Type B pancreatic cell (in vitro differentiated cells): ENCODE measurements at regions not wholly inside any gene's neighbourhood (a gene's known extent, or its start where the extent isn't known, plus 50 kb on each side); places are given as distances from the start of the nearest gene placed in this dataset.

Experiments
- DNase-seq: peaks from one replicate; pipeline ENCODE4 v3.0.0; 2021; ENCODE audit warnings: mixed read lengths; ENCODE audit not compliant: unreplicated experiment; ENCODE audit errors: extremely low spot score
- H3K27ac Mint-ChIP-seq: 2 replicates; pipeline ENCODE4 v1.8.0; 2021; ENCODE audit warnings: mild to moderate bottlenecking, mixed read lengths
- H3K27me3 Mint-ChIP-seq: 2 replicates; pipeline ENCODE4 v1.8.0; 2021; ENCODE audit warnings: mixed read lengths
- H3K36me3 Mint-ChIP-seq: 2 replicates; pipeline ENCODE4 v1.8.0; 2021; ENCODE audit warnings: mixed read lengths
- H3K4me1 Mint-ChIP-seq: one replicate; pipeline ENCODE4 v1.8.0; 2021; ENCODE audit warnings: mixed read lengths; ENCODE audit not compliant: unreplicated experiment
- H3K4me3 Mint-ChIP-seq: 2 replicates; pipeline ENCODE4 v1.8.0; 2021; ENCODE audit warnings: mild to moderate bottlenecking, mixed read lengths
- H3K9me3 Mint-ChIP-seq: 2 replicates; pipeline ENCODE4 v1.8.0; 2021; ENCODE audit warnings: mixed read lengths
- TF ChIP-seq, protein P1 (sequence below): fragments of 200-600 bp; sonication (generic); conservative IDR thresholded peaks from 2 replicates; pipeline ENCODE4 v1.5.0; 2021; ENCODE audit warnings: antibody characterized with exemption, mild to moderate bottlenecking

- no peak overlapping the region for H3K27ac Mint-ChIP-seq
- no peak for DNase-seq
- H3K4me1 Mint-ChIP-seq, result peaks cover 4% of the 10 kb centered on the region
- TF ChIP-seq, protein P1, sequence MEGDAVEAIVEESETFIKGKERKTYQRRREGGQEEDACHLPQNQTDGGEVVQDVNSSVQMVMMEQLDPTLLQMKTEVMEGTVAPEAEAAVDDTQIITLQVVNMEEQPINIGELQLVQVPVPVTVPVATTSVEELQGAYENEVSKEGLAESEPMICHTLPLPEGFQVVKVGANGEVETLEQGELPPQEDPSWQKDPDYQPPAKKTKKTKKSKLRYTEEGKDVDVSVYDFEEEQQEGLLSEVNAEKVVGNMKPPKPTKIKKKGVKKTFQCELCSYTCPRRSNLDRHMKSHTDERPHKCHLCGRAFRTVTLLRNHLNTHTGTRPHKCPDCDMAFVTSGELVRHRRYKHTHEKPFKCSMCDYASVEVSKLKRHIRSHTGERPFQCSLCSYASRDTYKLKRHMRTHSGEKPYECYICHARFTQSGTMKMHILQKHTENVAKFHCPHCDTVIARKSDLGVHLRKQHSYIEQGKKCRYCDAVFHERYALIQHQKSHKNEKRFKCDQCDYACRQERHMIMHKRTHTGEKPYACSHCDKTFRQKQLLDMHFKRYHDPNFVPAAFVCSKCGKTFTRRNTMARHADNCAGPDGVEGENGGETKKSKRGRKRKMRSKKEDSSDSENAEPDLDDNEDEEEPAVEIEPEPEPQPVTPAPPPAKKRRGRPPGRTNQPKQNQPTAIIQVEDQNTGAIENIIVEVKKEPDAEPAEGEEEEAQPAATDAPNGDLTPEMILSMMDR, result no peak
- H3K36me3 Mint-ChIP-seq, result no peaks in the 10 kb centered on the region
- no peak overlapping the region for H3K4me3 Mint-ChIP-seq
- peaks cover 23% of the 10 kb centered on the region for H3K27me3 Mint-ChIP-seq
- peaks cover 5% of the 10 kb centered on the region for H3K9me3 Mint-ChIP-seq
Measured at GRCh38 chr17:5719976-5720375, 135.7 kb upstream of the NLRP1 start.

GRCh38 chr17:5730373-5730772 is 146.1 kb upstream of the NLRP1 start:
- TF ChIP-seq, protein P1, result no peak
- Mint-ChIP-seq H3K9me3 (no peaks in the 10 kb centered on the region), H3K4me1 (no peaks in the 10 kb centered on the region), H3K27ac (no peak overlapping the region), H3K36me3 (no peaks in the 10 kb centered on the region), H3K27me3 (peaks cover 42% of the 10 kb centered on the region), H3K4me3 (no peak overlapping the region)
- DNase-seq, result no peak

DNA sequence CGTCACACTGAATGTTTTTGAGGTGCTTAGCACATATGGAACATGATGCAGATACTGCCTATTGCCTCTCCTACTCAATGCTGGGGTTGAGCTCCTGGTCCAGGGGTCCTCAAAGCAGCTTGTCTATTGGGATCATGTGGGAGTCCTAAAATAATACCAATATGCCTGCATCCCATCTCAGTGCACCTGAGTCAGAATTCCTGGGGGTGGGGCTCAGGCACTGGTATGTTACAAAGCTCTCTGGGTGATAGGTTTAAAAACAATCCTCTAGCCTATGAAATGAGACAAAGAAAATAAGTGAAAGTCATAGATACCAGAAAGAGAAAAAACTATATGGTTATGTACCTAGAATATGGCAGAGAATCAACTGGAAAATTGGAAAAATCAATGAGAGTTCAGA is 156.6 kb upstream of the NLRP1 start:
- Mint-ChIP-seq H3K27ac (no peak overlapping the region), H3K27me3 (peaks cover 22% of the 10 kb centered on the region), H3K4me3 (no peak overlapping the region), H3K36me3 (no peaks in the 10 kb centered on the region), H3K9me3 (no peaks in the 10 kb centered on the region), H3K4me1 (no peaks in the 10 kb centered on the region)
- TF ChIP-seq, protein P1, result no peak
- no peak for DNase-seq

DNA sequence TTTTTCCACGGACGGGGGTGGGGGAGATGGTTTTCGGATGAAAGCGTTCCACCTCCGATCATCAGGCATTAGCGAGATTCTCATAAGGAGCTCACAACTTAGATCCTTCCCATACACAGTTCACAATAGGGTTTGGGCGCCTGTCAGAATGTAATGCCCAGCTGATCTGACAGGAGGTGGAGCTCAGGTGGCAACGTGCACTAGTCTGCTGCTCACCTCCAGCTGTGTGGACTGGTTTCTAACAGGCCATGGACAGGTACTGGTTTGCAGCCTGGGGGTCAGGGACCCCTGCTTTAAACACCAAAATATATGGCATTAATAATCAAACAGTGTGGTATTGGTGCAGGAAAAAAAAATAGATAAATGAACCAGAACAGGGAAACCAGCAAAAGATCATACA is 157.5 kb upstream of the NLRP1 start:
- Mint-ChIP-seq H3K27me3 (peaks cover 22% of the 10 kb centered on the region), H3K9me3 (no peaks in the 10 kb centered on the region), H3K4me3 (no peak overlapping the region), H3K36me3 (no peaks in the 10 kb centered on the region), H3K27ac (no peak overlapping the region), H3K4me1 (no peaks in the 10 kb centered on the region)
- TF ChIP-seq, protein P1, result no peak
- no peak for DNase-seq

- no peaks in the 10 kb centered on the region for H3K4me1 Mint-ChIP-seq
- no peak overlapping the region for H3K27ac Mint-ChIP-seq
- no peaks in the 10 kb centered on the region for H3K36me3 Mint-ChIP-seq
- TF ChIP-seq, protein P1, result no peak
- H3K4me3 Mint-ChIP-seq, result no peak overlapping the region
- H3K27me3 Mint-ChIP-seq, result peaks cover 26% of the 10 kb centered on the region
- no peak for DNase-seq
- H3K9me3 Mint-ChIP-seq, result no peaks in the 10 kb centered on the region
Measured at GRCh38 chr17:5745111-5745813, 161.0 kb upstream of the NLRP1 start.
